ENCODE measurements at regions not wholly inside any gene's neighbourhood (a gene's known extent, or its start where the extent isn't known, plus 50 kb on each side); places are given as distances from the start of the nearest gene placed in this dataset.
"Not testable (repeated sequence)": the region's sequence is repeated elsewhere in the genome, so short reads cannot be mapped to it uniquely, and the experiment has no call there.

- DNase-seq (ENCODE audit: low read depth): no peak
These were observed 366.1 kb upstream of the RPS23 start for GRCh38 chr5:82644229-82644628.

- DNase-seq (ENCODE audit: low read depth): no peak
These were observed 364.2 kb upstream of the RPS23 start for GRCh38 chr5:82642313-82642712.

DNA sequence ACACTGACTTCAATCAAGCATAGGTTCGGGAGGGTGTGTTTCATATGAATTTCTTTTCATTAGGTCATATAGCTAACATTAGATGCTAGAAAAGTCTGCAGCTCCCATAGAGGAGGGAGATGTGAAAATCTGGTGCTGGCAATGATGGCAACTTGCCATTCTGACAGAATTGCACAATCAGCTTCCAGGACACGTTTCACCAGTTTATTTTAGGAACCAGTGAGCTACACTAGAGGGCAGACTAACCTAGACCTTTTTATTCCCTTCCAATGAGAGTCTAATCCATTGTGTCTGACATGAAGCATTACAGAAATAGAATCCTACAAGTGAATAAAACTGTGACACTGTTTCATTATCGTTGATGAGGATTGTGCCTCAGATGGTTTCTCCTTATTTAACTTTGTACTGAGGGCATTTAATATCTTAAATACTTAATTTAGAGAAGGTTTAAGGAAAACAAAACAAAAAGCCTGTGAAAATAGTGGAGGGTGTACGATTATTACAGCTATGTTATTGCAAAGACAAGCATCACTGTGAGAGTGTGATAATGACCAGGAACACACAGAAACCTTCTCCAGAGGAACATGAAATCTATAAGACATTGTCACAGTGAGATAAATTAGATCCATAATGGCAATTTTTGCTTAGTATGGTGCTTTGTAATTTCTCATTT lies 363.3 kb upstream of the RPS23 start:
- no peak for DNase-seq (ENCODE audit: low read depth)

DNA sequence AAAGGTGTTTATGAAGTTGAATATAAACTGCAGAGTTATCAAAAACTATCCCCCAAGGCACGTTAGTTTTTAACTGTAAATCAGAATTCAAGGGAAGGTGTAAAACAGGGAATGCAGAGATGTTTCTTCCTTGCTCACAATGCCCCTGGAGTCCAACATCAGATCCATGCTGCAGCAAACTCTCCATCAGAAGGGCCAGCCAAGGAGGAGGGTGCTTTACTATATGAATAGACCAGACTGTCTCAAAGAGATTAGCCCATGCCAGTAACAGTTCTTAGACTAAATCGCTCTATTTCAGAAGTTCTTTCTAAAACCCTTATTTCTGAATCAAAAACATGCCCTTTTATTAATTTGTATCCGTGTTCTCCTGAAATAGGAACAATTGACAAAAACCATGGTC lies 362.8 kb upstream of the RPS23 start:
- DNase-seq (ENCODE audit: low read depth): no peak

DNA sequence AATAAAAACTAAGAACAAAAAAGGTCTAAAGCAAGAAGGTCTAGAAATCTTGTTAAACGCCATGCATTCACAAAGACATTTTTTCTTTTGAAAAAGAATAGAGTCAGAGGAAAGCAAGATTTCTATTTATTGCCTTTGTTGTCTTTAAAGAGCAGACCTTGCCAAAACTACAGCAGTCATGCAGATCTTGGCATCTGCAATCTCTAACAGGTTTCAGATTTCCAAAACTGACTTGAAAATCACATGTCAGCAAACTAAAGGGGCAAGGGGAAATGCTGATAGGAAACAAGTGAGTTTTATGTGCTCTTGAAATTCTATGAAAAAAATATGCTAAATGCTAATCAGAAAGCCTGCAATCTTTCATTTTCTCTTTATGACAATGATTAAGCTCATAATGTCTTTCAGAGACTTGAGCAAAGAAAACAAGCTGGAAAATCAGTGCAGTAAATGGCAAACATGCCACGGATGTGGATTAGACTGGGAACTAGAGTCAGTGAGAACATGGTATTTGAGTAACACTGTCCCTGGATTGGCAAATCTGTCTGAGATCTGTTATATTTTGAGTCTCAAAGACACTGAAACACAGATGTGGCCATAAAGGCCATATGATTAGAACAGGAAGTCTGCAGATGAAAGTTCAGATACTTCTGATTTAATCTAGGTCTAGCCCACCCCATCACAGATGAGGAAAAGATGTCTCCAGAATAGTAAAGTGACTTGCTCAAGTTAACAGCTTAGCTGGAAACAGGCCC lies 361.4 kb upstream of the RPS23 start:
- no peak for DNase-seq (ENCODE audit: low read depth)

DNA sequence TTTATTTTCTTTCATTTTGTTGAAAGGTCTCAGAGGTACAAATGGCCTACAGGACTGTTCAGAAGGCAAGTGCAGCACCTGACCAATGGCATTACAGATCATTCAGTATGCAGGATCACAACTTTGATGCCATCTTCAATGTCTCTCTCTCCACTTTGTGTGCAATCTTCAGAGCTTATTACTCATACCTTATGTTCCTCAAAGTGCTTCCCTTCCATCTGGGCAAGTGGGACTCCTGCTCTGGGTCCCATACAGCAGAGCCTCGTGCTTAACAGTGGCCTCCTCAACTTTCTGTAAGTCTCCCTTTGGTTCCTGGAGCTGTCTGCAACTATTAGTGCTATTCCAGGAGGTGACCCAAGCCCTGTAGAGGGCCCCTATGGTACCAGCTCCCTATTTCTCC lies 358.4 kb upstream of the RPS23 start:
- DNase-seq (ENCODE audit: low read depth): no peak

DNA sequence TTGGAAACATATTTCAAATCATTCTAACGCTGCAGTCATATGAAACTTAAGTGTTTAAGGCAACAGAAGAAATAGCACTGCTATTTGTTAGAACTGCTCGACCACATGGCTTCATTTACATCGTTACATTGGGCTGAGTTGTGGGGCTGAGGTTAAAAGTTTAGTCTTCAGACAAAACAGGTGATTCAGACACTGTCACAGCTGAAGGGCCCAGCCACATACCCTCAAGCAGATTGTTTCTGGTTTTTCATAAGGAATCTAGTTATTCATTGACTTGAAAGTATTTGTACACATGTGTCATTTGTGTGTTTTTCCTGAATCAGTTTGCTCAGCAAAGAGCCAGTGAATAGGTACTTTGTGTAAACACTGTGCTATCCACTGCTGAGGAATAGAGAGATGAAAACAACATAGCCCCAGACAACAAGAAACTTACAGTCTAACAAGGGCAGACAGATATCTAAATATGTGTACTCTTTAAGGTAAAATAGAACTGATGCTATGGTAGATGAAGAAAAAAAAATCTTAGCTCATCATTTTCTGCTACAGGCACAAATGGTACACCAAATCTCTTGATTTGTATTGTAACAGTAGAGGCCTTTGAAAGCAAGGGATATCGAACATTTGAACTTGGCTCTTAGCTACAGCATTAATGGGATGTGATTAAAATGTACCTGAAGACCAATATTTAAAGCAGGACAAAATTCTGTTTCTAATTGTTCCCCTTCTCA lies 357.6 kb upstream of the RPS23 start:
- no peak for DNase-seq (ENCODE audit: low read depth)

GRCh38 chr5:82628364-82628910 lies 350.3 kb upstream of the RPS23 start:
- no peak for DNase-seq (ENCODE audit: low read depth)

- DNase-seq (ENCODE audit: low read depth): not testable (repeated sequence)
These were observed 348.9 kb upstream of the RPS23 start for GRCh38 chr5:82626905-82627591.

DNA sequence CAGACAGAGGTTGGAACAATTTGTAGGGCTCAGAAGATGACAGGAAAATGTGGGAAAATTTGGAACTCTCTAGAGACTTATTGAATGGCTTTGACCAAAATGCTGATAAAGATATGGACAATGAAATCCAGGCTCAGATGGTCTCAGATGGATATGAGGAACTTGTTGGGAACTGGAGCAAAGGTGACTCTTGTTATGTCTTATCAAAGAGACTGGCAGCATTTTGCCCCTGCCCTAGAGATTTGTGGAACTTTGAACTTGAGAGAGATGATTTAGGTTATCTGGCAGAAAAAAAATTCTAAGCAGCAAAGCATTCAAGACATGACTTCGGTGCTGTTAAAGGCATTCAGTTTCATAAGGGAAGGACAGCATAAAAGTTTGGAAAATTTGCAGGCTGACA lies 347.9 kb upstream of the RPS23 start:
- DNase-seq (ENCODE audit: low read depth): not testable (repeated sequence)

GRCh38 chr5:82624062-82624461 lies 345.9 kb upstream of the RPS23 start:
- DNase-seq (ENCODE audit: low read depth): no peak

- DNase-seq (ENCODE audit: low read depth): no peak
These were observed 344.8 kb upstream of the RPS23 start for GRCh38 chr5:82622711-82623514.

- no peak for DNase-seq (ENCODE audit: low read depth)
These were observed 344.1 kb upstream of the RPS23 start for GRCh38 chr5:82622205-82622604.

GRCh38 chr5:82620957-82621600 lies 342.9 kb upstream of the RPS23 start:
- no peak for DNase-seq (ENCODE audit: low read depth)

DNA sequence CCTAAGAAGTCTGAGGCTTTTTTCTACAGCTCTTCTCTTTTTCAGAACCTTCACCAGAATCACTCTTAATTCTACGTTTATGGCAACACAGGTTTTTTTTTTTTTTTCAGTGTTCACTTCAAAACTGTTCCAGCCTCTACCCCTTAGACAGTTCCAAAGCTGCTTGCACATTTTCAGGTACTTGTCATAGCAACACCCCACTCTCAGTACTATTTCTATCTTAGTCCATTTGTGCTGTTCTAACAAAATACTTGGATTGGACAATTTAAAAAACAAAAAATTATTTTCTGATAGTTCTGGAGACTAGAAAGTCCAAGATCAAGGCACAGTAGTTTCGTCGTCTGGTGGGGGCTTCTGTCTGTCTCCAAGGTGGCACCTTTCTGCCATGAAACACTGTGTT lies 340.9 kb upstream of the RPS23 start:
- no peak for DNase-seq (ENCODE audit: low read depth)

GRCh38 chr5:82614706-82615105 lies 336.6 kb upstream of the RPS23 start:
- DNase-seq (ENCODE audit: low read depth): no peak

DNA sequence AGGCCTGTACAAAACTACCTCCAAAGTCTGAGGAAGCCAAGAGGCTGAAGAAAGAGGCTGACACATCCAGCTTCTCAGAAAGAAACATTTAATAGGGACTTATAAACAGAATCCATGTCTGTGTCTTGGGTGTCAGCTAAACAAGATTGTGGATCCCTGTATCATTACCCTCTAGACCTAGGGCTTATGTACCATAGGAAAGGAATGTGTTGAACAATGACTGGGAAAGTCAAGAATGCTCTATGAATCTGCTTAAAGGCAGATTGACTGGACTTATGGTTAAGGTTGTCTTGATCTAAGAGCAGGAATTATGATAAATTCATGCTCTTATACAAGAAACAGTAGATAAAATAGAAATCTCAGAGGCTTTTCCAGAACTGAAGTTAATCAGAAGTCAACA lies 335.7 kb upstream of the RPS23 start:
- no peak for DNase-seq (ENCODE audit: low read depth)

DNA sequence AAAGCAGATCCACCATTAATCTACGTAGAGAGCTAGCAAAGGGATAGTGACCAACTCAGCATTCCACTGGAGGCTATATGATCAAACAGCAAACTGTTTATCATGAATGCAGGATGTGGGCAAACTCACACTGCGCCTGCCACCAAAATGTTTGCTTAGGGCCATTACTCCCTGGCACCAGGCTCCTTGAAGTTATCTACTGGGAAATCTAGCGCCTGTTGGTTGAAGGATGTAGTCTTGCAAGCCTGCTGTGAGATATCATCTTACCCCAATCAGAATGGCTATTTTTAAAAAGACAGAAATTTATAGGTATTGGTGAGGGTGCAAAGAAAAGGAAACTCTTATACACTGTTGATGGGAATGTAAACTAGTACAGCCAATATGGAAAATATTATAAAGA lies 332.5 kb upstream of the RPS23 start:
- no peak for DNase-seq (ENCODE audit: low read depth)

GRCh38 chr5:82605441-82605973 lies 327.4 kb upstream of the RPS23 start:
- no peak for DNase-seq (ENCODE audit: low read depth)

Measured in stimulated activated CD4-positive, alpha-beta T cell treated with anti-CD3 and anti-CD28 coated beads, Interleukin-2, amount 100 ng/mL, for 4 hours (primary cell).